Adrenal gland (tissue), 5 donors: ENCODE measurements at regions not wholly inside any gene's neighbourhood (a gene's known extent, or its start where the extent isn't known, plus 50 kb on each side); places are given as distances from the start of the nearest gene placed in this dataset.

ENCODE experiments used
- CTCF ChIP-seq, 6 experiments: fragments of 450-650 bp in 4 of 6; fragments of 200-600 bp in 2 of 6; sonication (generic) in 1 of 6; IDR thresholded peaks; 1 replicate in 5 of 6; 2 replicates in 1 of 6; pipeline versions ENCODE4 v1.5.1 to v1.8.0; 2016 to 2021; ENCODE audit warnings: antibody characterized with exemption in 6 of 6, mild to moderate bottlenecking in 2 of 6, moderate library complexity in 1 of 6
- POLR2A ChIP-seq, 2 donors: fragments of 450-650 bp; IDR thresholded peaks; one replicate each; pipeline ENCODE4 v1.6.1; 2017; ENCODE audit warnings: antibody characterized with exemption in 2 of 2, mild to moderate bottlenecking in 2 of 2, moderate library complexity in 1 of 2
- donor health status: DM: no; HTN: no; CAD: no.

- TF ChIP-seq CTCF (IDR thresholded peaks at IDR 0.05) (peak in 1 of 6 experiments; percentile 3), POLR2A (IDR thresholded peaks at IDR 0.05) (no peak)
Measured at GRCh38 chr1:170241266-170241851, 95.6 kb downstream of the NTMT2 start.
